ENCODE measurements at regions not wholly inside any gene's neighbourhood (a gene's known extent, or its start where the extent isn't known, plus 50 kb on each side); places are given as distances from the start of the nearest gene placed in this dataset.

DNA sequence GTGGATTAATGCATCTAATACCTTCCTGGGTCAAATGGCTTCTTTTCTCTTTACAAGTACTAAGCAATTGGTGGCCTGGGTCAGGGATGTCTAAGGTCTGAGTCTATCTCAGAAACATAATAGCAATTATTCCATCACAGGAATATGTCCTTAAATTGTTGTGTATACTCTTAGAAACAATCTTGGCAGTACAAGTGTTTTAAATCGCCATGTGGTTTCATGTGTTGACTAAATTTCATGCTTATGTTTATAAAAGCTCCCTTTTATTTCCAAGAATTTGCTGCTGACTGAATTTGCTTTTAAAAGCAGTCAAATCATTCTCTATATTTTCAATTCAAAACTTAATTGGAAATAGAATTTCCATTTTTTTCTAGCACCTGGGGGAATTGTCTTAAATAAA is 125.3 kb upstream of the PACRGL start:
- no peaks in the 10 kb centered on the region for H3K79me2 ChIP-seq (ENCODE audit: insufficient read depth, low read length)
- H3K36me3 ChIP-seq (ENCODE audit: insufficient read depth, low read length): no peaks in the 10 kb centered on the region

DNA sequence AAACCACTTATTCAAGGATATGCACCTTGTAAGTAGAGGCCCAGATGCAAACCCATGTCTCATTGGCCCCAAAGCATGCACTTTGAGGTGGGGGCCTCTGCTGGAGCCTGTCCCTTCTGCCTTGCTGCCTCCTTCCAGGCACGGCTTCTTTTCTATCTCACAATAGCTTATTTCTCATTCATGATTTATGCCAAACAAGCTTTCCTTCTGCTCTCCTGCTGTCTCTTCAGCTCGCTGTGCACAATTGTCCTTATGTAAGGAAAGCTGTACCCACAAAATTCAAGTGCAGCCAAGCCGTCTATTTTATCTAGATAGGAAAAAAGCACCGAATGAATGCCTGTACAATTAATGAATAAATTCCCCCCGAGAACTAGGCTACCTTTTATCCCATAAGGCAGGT is 124.8 kb upstream of the PACRGL start:
- Histone ChIP-seq H3K9me3 (ENCODE audit: low read length) (no peaks in the 10 kb centered on the region), H3K9me2 (ENCODE audit: low read depth, low read length) (no peaks in the 10 kb centered on the region), H3K27ac (ENCODE audit: low read depth, low read length, poor library complexity, severe bottlenecking) (no peak overlapping the region), H3K9ac (ENCODE audit: low read length) (no peak overlapping the region), H3K79me2 (ENCODE audit: insufficient read depth, low read length) (no peaks in the 10 kb centered on the region), H3K4me3 (ENCODE audit: low read depth, low read length, poor library complexity, severe bottlenecking) (no peak overlapping the region), H3F3A (ENCODE audit: insufficient read depth, low read length) (no peaks in the 10 kb centered on the region), H3K4me2 (ENCODE audit: low read length) (no peak overlapping the region), H2AFZ (ENCODE audit: low read length) (no peak overlapping the region), H3K4me1 (ENCODE audit: insufficient read depth, low read length, severe bottlenecking) (no peaks in the 10 kb centered on the region), H4K20me1 (ENCODE audit: insufficient read depth, low read length) (no peaks in the 10 kb centered on the region), H3K27me3 (ENCODE audit: insufficient read depth, low read length) (no peaks in the 10 kb centered on the region), H3K36me3 (ENCODE audit: insufficient read depth, low read length) (no peaks in the 10 kb centered on the region)
- TF ChIP-seq, protein P1, sequence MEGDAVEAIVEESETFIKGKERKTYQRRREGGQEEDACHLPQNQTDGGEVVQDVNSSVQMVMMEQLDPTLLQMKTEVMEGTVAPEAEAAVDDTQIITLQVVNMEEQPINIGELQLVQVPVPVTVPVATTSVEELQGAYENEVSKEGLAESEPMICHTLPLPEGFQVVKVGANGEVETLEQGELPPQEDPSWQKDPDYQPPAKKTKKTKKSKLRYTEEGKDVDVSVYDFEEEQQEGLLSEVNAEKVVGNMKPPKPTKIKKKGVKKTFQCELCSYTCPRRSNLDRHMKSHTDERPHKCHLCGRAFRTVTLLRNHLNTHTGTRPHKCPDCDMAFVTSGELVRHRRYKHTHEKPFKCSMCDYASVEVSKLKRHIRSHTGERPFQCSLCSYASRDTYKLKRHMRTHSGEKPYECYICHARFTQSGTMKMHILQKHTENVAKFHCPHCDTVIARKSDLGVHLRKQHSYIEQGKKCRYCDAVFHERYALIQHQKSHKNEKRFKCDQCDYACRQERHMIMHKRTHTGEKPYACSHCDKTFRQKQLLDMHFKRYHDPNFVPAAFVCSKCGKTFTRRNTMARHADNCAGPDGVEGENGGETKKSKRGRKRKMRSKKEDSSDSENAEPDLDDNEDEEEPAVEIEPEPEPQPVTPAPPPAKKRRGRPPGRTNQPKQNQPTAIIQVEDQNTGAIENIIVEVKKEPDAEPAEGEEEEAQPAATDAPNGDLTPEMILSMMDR (IDR thresholded peaks at IDR 0.05; ENCODE audit: low read length): no peak

More for the DNA sequence above, 125.3 kb upstream of the PACRGL start:
- no peak overlapping the region for H2AFZ ChIP-seq (ENCODE audit: low read length)
- TF ChIP-seq, protein P1 (IDR thresholded peaks at IDR 0.05; ENCODE audit: low read length): no peak
- TF ChIP-seq EZH2 (IDR thresholded peaks at IDR 0.05; ENCODE audit: borderline replicate concordance, low read length): no peak
- no peak overlapping the region for H3K4me2 ChIP-seq (ENCODE audit: low read length)
- no peaks in the 10 kb centered on the region for H3K9me2 ChIP-seq (ENCODE audit: low read depth, low read length)
- H3K9me3 ChIP-seq (ENCODE audit: low read length): no peaks in the 10 kb centered on the region
- no peak overlapping the region for H3K9ac ChIP-seq (ENCODE audit: low read length)
- H3K4me3 ChIP-seq (ENCODE audit: low read depth, low read length, poor library complexity, severe bottlenecking): no peak overlapping the region
- no peak overlapping the region for H3K27ac ChIP-seq (ENCODE audit: low read depth, low read length, poor library complexity, severe bottlenecking)
- H3F3A ChIP-seq (ENCODE audit: insufficient read depth, low read length): no peaks in the 10 kb centered on the region
- H3K27me3 ChIP-seq (ENCODE audit: insufficient read depth, low read length): no peaks in the 10 kb centered on the region
- H3K4me1 ChIP-seq (ENCODE audit: insufficient read depth, low read length, severe bottlenecking): no peaks in the 10 kb centered on the region
- no peaks in the 10 kb centered on the region for H4K20me1 ChIP-seq (ENCODE audit: insufficient read depth, low read length)

DNA sequence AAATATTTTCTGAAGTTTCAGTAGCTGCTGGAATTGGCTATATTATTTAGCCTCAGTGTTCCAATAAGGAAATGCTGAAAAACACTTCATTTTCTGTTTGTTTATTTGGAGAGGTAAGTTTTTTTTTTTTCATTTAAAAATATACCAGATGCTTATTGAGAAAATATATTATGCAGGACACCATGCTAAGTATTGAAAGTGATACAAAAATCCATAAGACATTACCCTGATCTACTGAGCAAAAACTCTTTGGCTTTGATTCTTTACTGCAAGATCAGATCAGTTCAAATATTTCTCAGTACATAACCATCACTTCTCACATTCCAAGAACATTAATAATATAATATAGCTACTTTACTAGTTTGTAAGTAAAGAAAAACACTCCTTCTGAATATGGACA is 123.4 kb upstream of the PACRGL start:
- no peaks in the 10 kb centered on the region for H3K27me3 ChIP-seq (ENCODE audit: insufficient read depth, low read length)
- no peaks in the 10 kb centered on the region for H3K9me3 ChIP-seq (ENCODE audit: low read length)
- TF ChIP-seq, protein P1 (IDR thresholded peaks at IDR 0.05; ENCODE audit: low read length): no peak
- no peaks in the 10 kb centered on the region for H3F3A ChIP-seq (ENCODE audit: insufficient read depth, low read length)
- no peaks in the 10 kb centered on the region for H3K4me1 ChIP-seq (ENCODE audit: insufficient read depth, low read length, severe bottlenecking)
- no peaks in the 10 kb centered on the region for H3K79me2 ChIP-seq (ENCODE audit: insufficient read depth, low read length)
- no peaks in the 10 kb centered on the region for H4K20me1 ChIP-seq (ENCODE audit: insufficient read depth, low read length)
- H3K27ac ChIP-seq (ENCODE audit: low read depth, low read length, poor library complexity, severe bottlenecking): no peak overlapping the region
- no peak overlapping the region for H3K4me3 ChIP-seq (ENCODE audit: low read depth, low read length, poor library complexity, severe bottlenecking)
- H3K9ac ChIP-seq (ENCODE audit: low read length): no peak overlapping the region
- no peaks in the 10 kb centered on the region for H3K9me2 ChIP-seq (ENCODE audit: low read depth, low read length)
- no peak overlapping the region for H3K4me2 ChIP-seq (ENCODE audit: low read length)
- no peaks in the 10 kb centered on the region for H3K36me3 ChIP-seq (ENCODE audit: insufficient read depth, low read length)
- H2AFZ ChIP-seq (ENCODE audit: low read length): no peak overlapping the region

All from OCI-LY1 (cell line).